NB4 (cell line): ENCODE measurements at regions not wholly inside any gene's neighbourhood (a gene's known extent, or its start where the extent isn't known, plus 50 kb on each side); places are given as distances from the start of the nearest gene placed in this dataset.

Experiments
- CTCF ChIP-seq: IDR thresholded peaks from one replicate; pipeline ENCODE4 v1.5.1; 2012; ENCODE audit warnings: low read depth, low read length
- POLR2A ChIP-seq: IDR thresholded peaks from 2 replicates; pipeline ENCODE4 v1.6.1; 2011; ENCODE audit warnings: mild to moderate bottlenecking; ENCODE audit not compliant: insufficient read length; ENCODE audit errors: extremely low read depth

DNA sequence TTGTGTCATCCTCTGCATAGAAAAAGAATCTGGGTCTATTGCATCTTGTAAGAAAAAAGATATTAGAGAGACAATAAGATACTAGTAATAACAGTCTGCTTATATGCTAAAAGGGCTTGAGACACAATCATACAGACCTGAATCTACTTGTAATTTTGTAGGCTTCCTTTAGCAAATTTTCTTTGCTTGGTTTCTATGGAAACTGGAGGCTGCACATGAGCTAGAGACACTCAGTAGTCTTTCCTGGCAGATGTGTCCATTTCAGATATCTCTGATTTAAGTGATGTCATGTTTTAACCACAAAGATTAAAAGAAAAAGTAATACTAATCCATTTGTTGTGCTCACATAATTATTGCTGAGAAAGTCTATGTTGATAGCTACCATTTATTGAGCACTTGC, 123.9 kb upstream of the GNAO1 start:
- no peak for TF ChIP-seq CTCF
- no peak for TF ChIP-seq POLR2A
